SU-DHL-6 (cell line): ENCODE measurements at regions not wholly inside any gene's neighbourhood (a gene's known extent, or its start where the extent isn't known, plus 50 kb on each side); places are given as distances from the start of the nearest gene placed in this dataset.

Experiments
- CTCF ChIP-seq: fragments of 200-600 bp; sonication (generic); IDR thresholded peaks from one replicate; pipeline ENCODE4 v1.5.1; 2017; ENCODE audit warnings: antibody characterized with exemption, mild to moderate bottlenecking, low read length, moderate library complexity; ENCODE audit not compliant: insufficient read depth, poor library complexity, severe bottlenecking
- EZH2phosphoT487 ChIP-seq: fragments of 200-600 bp; sonication (generic), shearing (Covaris generic); conservative IDR thresholded peaks from 2 replicates; pipeline ENCODE4 v1.6.1; 2018; ENCODE audit warnings: mild to moderate bottlenecking, antibody characterized with exemption, low read length, moderate library complexity, mixed read lengths

GRCh38 chrX:6890544-6891261 lies 256.8 kb upstream of the STS start:
- TF ChIP-seq CTCF (no peak), EZH2phosphoT487 (no peak)
